ENCODE measurements at regions not wholly inside any gene's neighbourhood (a gene's known extent, or its start where the extent isn't known, plus 50 kb on each side); places are given as distances from the start of the nearest gene placed in this dataset.
A peak's percentile ranks its signal among the peaks of the same experiment; 100 is the strongest.

- TF ChIP-seq EGR2 (tag by site-specific recombination; IDR thresholded peaks at IDR 0.05; ENCODE audit: low read depth) = no peak
- no peak for TF ChIP-seq SP7 (tag by site-specific recombination; IDR thresholded peaks at IDR 0.05)
- TF ChIP-seq ATF2 (tag by site-specific recombination; IDR thresholded peaks at IDR 0.05; ENCODE audit: low read depth) = peak; percentile 82
- TF ChIP-seq ZNF843 (tag by site-specific recombination; IDR thresholded peaks at IDR 0.05) = 0 out of 2 replicates have a peak, but pooled peaks have one; percentile 16
- TF ChIP-seq ZBTB8A (tag by site-specific recombination; IDR thresholded peaks at IDR 0.05) = no peak
- no peak for TF ChIP-seq ZNF513 (tag by site-specific recombination; IDR thresholded peaks at IDR 0.05)
- TF ChIP-seq ZNF629 (tag by site-specific recombination; IDR thresholded peaks at IDR 0.05) = 0 out of 2 replicates have a peak, but pooled peaks have one; percentile 24
- TF ChIP-seq ZNF114 (tag by site-specific recombination; IDR thresholded peaks at IDR 0.05) = no peak
- TF ChIP-seq ZNF514 (tag by site-specific recombination; IDR thresholded peaks at IDR 0.05) = no peak
- TF ChIP-seq ZBTB44 (tag by site-specific recombination; IDR thresholded peaks at IDR 0.05) = no peak
- TF ChIP-seq ZNF658 (tag by site-specific recombination; IDR thresholded peaks at IDR 0.05) = no peak
- no peak for TF ChIP-seq ZNF76 (tag by site-specific recombination; IDR thresholded peaks at IDR 0.05; ENCODE audit: borderline replicate concordance, low read depth)
- TF ChIP-seq GFI1B (tag by site-specific recombination; IDR thresholded peaks at IDR 0.05) = peak; percentile 98
- no peak for TF ChIP-seq ZNF596 (tag by site-specific recombination; IDR thresholded peaks at IDR 0.05)
- no peak for TF ChIP-seq ZNF274 (IDR thresholded peaks at IDR 0.05; ENCODE audit: low read length)
- no peak for TF ChIP-seq ZNF274 (tag by site-specific recombination; IDR thresholded peaks at IDR 0.05; ENCODE audit: borderline replicate concordance)
- no peak for TF ChIP-seq ZBTB26 (tag by site-specific recombination; optimal IDR thresholded peaks at IDR 0.05)
- TF ChIP-seq OSR2 (tag by site-specific recombination; IDR thresholded peaks at IDR 0.05) = peak; percentile 73
- TF ChIP-seq ZNF837 (tag by site-specific recombination; IDR thresholded peaks at IDR 0.05) = no peak
- TF ChIP-seq ELK4 (IDR thresholded peaks at IDR 0.05; ENCODE audit: borderline replicate concordance, low read depth, low read length) = no peak
- peak; percentile 83 for TF ChIP-seq PRDM6 (tag by site-specific recombination; IDR thresholded peaks at IDR 0.05)
- no peak for TF ChIP-seq ZNF426 (tag by site-specific recombination; IDR thresholded peaks at IDR 0.05)
- TF ChIP-seq ZNF768 (tag by site-specific recombination; IDR thresholded peaks at IDR 0.05) = no peak
- TF ChIP-seq ZBTB7A (tag by site-specific recombination; IDR thresholded peaks at IDR 0.05; ENCODE audit: low read depth) = no peak
- TF ChIP-seq ZNF610 (tag by site-specific recombination; IDR thresholded peaks at IDR 0.05; ENCODE audit: borderline replicate concordance) = no peak
- no peak for TF ChIP-seq ZNF707 (tag by site-specific recombination; IDR thresholded peaks at IDR 0.05)
These were observed 220.6 kb upstream of the SLC30A5 start (continued) for GRCh38 chr5:68873198-68873597.
